Endodermal cell (in vitro differentiated cells): ENCODE measurements at regions not wholly inside any gene's neighbourhood (a gene's known extent, or its start where the extent isn't known, plus 50 kb on each side); places are given as distances from the start of the nearest gene placed in this dataset.

Experiments
- DNase-seq: peaks from one replicate; pipeline ENCODE4 v3.0.0-alpha.2; 2017
- H3K27ac ChIP-seq: 2 replicates; pipeline ENCODE4 v1.5.1; 2013; ENCODE audit warnings: mild to moderate bottlenecking, low read depth, low read length, moderate library complexity
- H3K27me3 ChIP-seq: 2 replicates; pipeline ENCODE4 v1.6.1; 2013; ENCODE audit warnings: mild to moderate bottlenecking, low read length, moderate library complexity; ENCODE audit not compliant: insufficient read depth, control insufficient read depth, poor library complexity, severe bottlenecking
- H3K36me3 ChIP-seq: 2 replicates; pipeline ENCODE4 v1.7.0; 2013; ENCODE audit warnings: mild to moderate bottlenecking, low read length, moderate library complexity; ENCODE audit not compliant: control insufficient read depth, insufficient read depth
- H3K4me1 ChIP-seq: one replicate; pipeline ENCODE4 v1.7.0; 2013; ENCODE audit warnings: low read length; ENCODE audit not compliant: control insufficient read depth, insufficient read depth
- H3K4me3 ChIP-seq: 2 replicates; pipeline ENCODE4 v1.5.1; 2013; ENCODE audit warnings: mild to moderate bottlenecking, low read length, moderate library complexity
- H3K9ac ChIP-seq: 2 replicates; pipeline ENCODE4 v1.6.1; 2013; ENCODE audit warnings: mild to moderate bottlenecking, low read length, moderate library complexity; ENCODE audit not compliant: poor library complexity, severe bottlenecking; ENCODE audit errors: extremely low read depth
- H3K9me3 ChIP-seq: 2 replicates; pipeline ENCODE4 v1.6.1; 2013; ENCODE audit warnings: mild to moderate bottlenecking, low read length, moderate library complexity; ENCODE audit not compliant: control insufficient read depth
- H3K27ac Mint-ChIP-seq: 2 replicates; pipeline ENCODE4 v1.8.0; 2020; ENCODE audit warnings: mixed read lengths
- H3K27me3 Mint-ChIP-seq: 2 replicates; pipeline ENCODE4 v1.8.0; 2021; ENCODE audit warnings: mild to moderate bottlenecking, mixed read lengths; ENCODE audit not compliant: insufficient read depth
- H3K36me3 Mint-ChIP-seq: 2 replicates; pipeline ENCODE4 v1.8.0; 2020; ENCODE audit warnings: low read depth, mixed read lengths
- H3K4me1 Mint-ChIP-seq: 2 replicates; pipeline ENCODE4 v1.8.0; 2020; ENCODE audit warnings: mixed read lengths
- H3K4me3 Mint-ChIP-seq: 2 replicates; pipeline ENCODE4 v1.8.0; 2020; ENCODE audit warnings: mild to moderate bottlenecking, moderate library complexity, mixed read lengths
- H3K9me3 Mint-ChIP-seq: 2 replicates; pipeline ENCODE4 v1.8.0; 2020; ENCODE audit warnings: mild to moderate bottlenecking, mixed read lengths
- WGBS, 2 experiments: methylation state at CpG; one replicate each; pipeline versions ENCODE4 v1.1.5 to v1.1.7; 2013; ENCODE audit warnings: missing lambda C conversion rate in 2 of 2, mixed read lengths in 1 of 2; ENCODE audit not compliant: insufficient coverage in 1 of 2, insufficient read length in 1 of 2; 5-methylcytosine and 5-hydroxymethylcytosine counted together
- TF ChIP-seq, protein P1 (sequence below): fragments of 200-600 bp; sonication (generic); conservative IDR thresholded peaks from 2 replicates; pipeline ENCODE4 v1.5.0; 2021; ENCODE audit warnings: antibody characterized with exemption, mild to moderate bottlenecking

DNA sequence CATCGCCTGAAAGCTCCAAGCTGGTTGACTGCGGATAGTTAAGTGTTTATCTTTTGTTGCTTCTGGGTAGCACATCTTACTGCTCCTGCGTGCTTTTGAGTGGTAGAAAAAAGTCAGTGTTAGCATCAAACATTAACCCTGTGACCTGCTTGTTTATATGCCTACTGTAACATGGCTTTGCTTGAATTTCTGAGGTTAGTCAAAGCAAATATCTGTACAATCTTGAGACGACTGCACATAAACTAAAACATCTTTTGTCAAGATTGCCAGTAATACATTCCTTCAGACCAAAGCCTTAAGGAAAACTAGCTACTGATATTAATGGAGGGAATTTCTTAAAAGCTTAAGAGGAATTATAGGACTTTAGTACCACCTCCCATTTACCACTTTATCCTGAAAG, 163.7 kb downstream of the BAMBI start:
- Histone ChIP-seq H3K27me3 (no peaks in the 10 kb centered on the region), H3K4me1 (no peaks in the 10 kb centered on the region), H3K27ac (no peak overlapping the region), H3K9me3 (peaks cover 18% of the 10 kb centered on the region), H3K36me3 (no peaks in the 10 kb centered on the region), H3K9ac (no peak overlapping the region), H3K4me3 (no peak overlapping the region)
- Mint-ChIP-seq H3K27me3 (peaks cover under 1% of the 10 kb centered on the region), H3K36me3 (no peaks in the 10 kb centered on the region), H3K27ac (no peak overlapping the region), H3K4me1 (peaks cover 5% of the 10 kb centered on the region), H3K9me3 (peaks cover 5% of the 10 kb centered on the region), H3K4me3 (no peak overlapping the region)
- peak; percentile 3 for DNase-seq
- TF ChIP-seq, protein P1, sequence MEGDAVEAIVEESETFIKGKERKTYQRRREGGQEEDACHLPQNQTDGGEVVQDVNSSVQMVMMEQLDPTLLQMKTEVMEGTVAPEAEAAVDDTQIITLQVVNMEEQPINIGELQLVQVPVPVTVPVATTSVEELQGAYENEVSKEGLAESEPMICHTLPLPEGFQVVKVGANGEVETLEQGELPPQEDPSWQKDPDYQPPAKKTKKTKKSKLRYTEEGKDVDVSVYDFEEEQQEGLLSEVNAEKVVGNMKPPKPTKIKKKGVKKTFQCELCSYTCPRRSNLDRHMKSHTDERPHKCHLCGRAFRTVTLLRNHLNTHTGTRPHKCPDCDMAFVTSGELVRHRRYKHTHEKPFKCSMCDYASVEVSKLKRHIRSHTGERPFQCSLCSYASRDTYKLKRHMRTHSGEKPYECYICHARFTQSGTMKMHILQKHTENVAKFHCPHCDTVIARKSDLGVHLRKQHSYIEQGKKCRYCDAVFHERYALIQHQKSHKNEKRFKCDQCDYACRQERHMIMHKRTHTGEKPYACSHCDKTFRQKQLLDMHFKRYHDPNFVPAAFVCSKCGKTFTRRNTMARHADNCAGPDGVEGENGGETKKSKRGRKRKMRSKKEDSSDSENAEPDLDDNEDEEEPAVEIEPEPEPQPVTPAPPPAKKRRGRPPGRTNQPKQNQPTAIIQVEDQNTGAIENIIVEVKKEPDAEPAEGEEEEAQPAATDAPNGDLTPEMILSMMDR, result no peak
- 98 to 100% methylated on average over 1 to 4 of the region's 4 CpGs for WGBS, 2 experiments

DNA sequence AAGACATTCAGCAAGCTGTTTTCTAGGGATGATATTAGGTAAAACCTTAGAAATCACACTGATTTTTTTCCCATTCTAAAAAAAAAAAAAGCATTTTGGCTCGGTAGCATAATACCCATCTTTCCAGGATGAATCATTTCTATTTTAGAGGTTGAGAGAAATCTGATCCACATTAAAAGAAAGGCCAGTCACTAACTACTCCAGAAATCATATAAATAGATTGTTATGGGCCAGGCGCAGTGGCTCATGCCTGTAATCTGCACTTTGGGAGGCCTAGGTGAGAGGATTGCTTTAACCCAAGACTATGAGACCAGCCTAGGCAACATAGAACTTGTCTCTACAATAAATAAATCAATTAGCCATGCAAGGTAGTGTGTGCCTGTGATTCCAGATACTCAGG, 164.3 kb downstream of the BAMBI start:
- TF ChIP-seq, protein P1, result no peak
- WGBS, 2 experiments, result 75 to 86% methylated on average over 1 to 2 of the region's 2 CpGs

DNA sequence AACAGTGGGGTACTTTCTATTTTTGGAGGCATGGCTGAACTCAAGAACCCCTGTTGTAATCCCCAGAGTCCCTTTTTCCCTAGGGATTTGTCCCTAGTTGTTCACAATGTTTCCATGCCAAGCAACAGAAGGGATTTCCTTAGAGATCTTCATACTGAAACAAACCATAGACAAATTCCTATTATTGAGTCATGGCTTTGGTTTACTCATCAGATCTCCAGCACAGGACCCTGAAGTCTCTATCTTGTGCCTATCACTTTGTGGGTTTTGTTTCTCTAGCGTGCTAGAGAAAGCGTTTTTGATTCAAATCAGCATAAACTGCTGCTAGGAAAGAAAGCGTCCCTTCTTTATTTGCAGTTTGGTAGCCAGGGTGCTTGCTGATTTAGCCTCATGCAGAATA, 165.0 kb downstream of the BAMBI start:
- no peak overlapping the region for H3K27ac Mint-ChIP-seq
- H3K9me3 Mint-ChIP-seq, result peaks cover 9% of the 10 kb centered on the region
- Histone ChIP-seq H3K27me3 (no peaks in the 10 kb centered on the region), H3K9ac (no peak overlapping the region), H3K27ac (no peak overlapping the region), H3K4me1 (no peaks in the 10 kb centered on the region), H3K9me3 (peaks cover 18% of the 10 kb centered on the region), H3K36me3 (no peaks in the 10 kb centered on the region), H3K4me3 (no peak overlapping the region)
- TF ChIP-seq, protein P1, result no peak
- no peaks in the 10 kb centered on the region for H3K36me3 Mint-ChIP-seq
- WGBS, 2 experiments, result 89 to 94% methylated on average over 3 of the region's 3 CpGs
- no peak overlapping the region for H3K4me3 Mint-ChIP-seq
- peaks cover 3% of the 10 kb centered on the region for H3K27me3 Mint-ChIP-seq
- H3K4me1 Mint-ChIP-seq, result peaks cover 5% of the 10 kb centered on the region
- peak; percentile 2 for DNase-seq

More for the DNA sequence above, 164.3 kb downstream of the BAMBI start:
- H3K4me3 Mint-ChIP-seq, result no peak overlapping the region
- peaks cover 3% of the 10 kb centered on the region for H3K27me3 Mint-ChIP-seq
- peak; percentile 7 for DNase-seq
- H3K4me1 Mint-ChIP-seq, result peaks cover 5% of the 10 kb centered on the region
- Histone ChIP-seq H3K27ac (no peak overlapping the region), H3K4me1 (no peaks in the 10 kb centered on the region), H3K4me3 (no peak overlapping the region), H3K9me3 (peaks cover 18% of the 10 kb centered on the region), H3K9ac (no peak overlapping the region), H3K36me3 (no peaks in the 10 kb centered on the region), H3K27me3 (no peaks in the 10 kb centered on the region)
- no peaks in the 10 kb centered on the region for H3K36me3 Mint-ChIP-seq
- no peak overlapping the region for H3K27ac Mint-ChIP-seq
- peaks cover 9% of the 10 kb centered on the region for H3K9me3 Mint-ChIP-seq
